ENCODE measurements at regions not wholly inside any gene's neighbourhood (a gene's known extent, or its start where the extent isn't known, plus 50 kb on each side); places are given as distances from the start of the nearest gene placed in this dataset.

DNA sequence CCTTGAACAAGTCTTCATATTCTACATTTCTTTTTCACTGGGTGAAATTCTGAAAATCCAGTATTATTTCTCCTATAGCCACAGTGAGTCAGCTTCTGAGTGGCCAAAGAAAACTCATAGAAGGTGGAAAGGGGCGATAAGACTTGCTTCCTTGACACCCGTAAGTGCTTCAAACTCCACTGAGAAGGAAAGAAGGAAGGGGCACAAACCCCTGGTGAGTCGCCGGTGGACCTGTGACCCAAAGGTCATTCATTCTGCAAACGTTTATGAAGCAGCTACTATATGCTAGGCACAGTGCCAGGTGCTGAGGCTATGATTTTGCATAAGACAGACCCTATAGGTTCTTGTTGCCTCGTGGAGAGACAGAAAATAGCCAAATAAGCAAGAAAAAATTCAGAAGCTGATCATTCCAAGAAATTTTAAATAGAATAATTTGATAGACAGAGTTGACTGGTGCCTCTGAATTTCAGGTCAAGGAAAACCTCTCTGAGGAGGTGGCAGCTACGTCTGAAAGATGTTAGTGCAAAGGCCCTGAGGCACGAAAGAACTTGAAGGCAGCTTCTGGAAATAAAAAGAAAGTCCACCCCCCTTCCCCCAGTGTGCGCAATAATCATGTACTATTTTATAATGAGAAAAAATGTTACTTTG, 118.2 kb downstream of the CD24 start:
- Histone ChIP-seq H3K27ac (no peak overlapping the region), H3K4me2 (no peak overlapping the region), H2AFZ (no peak overlapping the region), H4K20me1 (ENCODE audit: insufficient read depth, poor library complexity, severe bottlenecking) (no peaks in the 10 kb centered on the region), H3K4me3 (no peak overlapping the region), H3K9me3 (ENCODE audit: low read depth) (no peaks in the 10 kb centered on the region), H3K36me3 (replicated peaks; ENCODE audit: insufficient read depth, low read depth) (no peaks in the 10 kb centered on the region), H3K9me2 (replicated peaks; ENCODE audit: insufficient read depth) (no peaks in the 10 kb centered on the region), H3K4me1 (ENCODE audit: insufficient read depth) (peaks cover 10% of the 10 kb centered on the region), H3K79me2 (no peaks in the 10 kb centered on the region), H3K27me3 (no peaks in the 10 kb centered on the region)
- WGBS (ENCODE audit: low lambda C conversion rate, missing lambda C conversion rate) = 87% methylated on average over 9 of the region's 9 CpGs
- TF ChIP-seq EZH2 (IDR thresholded peaks at IDR 0.05; ENCODE audit: borderline replicate concordance) (no peak), EZH2phosphoT487 (IDR thresholded peaks at IDR 0.05; ENCODE audit: low read depth, severe bottlenecking, unreplicated experiment) (no peak)
- TF ChIP-seq, protein P1, sequence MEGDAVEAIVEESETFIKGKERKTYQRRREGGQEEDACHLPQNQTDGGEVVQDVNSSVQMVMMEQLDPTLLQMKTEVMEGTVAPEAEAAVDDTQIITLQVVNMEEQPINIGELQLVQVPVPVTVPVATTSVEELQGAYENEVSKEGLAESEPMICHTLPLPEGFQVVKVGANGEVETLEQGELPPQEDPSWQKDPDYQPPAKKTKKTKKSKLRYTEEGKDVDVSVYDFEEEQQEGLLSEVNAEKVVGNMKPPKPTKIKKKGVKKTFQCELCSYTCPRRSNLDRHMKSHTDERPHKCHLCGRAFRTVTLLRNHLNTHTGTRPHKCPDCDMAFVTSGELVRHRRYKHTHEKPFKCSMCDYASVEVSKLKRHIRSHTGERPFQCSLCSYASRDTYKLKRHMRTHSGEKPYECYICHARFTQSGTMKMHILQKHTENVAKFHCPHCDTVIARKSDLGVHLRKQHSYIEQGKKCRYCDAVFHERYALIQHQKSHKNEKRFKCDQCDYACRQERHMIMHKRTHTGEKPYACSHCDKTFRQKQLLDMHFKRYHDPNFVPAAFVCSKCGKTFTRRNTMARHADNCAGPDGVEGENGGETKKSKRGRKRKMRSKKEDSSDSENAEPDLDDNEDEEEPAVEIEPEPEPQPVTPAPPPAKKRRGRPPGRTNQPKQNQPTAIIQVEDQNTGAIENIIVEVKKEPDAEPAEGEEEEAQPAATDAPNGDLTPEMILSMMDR (IDR thresholded peaks at IDR 0.05; ENCODE audit: poor library complexity) = no peak
- DNase-seq (ENCODE audit: low spot score) = no peak

DNA sequence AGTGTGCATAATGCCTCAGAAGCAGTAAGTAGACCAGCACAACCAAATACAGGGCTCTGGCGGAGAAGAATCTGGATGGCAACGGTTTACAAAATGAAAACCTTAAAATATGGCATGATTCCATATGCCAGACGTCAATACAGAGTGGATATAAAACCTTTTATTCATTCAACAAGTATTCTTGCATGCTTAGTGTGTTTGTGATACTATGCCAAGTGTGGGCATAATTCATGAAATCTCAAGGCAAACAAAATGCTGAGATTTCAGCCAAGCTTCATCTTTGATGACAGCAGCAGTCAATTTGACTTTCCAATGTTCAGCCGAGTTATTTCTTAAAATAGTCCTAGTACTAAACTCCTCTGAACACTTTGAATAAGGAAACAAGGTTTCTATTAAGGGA, 119.4 kb downstream of the CD24 start:
- H3K4me3 ChIP-seq = no peak overlapping the region
- 85% methylated on average over 4 of the region's 4 CpGs for WGBS (ENCODE audit: low lambda C conversion rate, missing lambda C conversion rate)
- H3K79me2 ChIP-seq = no peaks in the 10 kb centered on the region
- H3K27ac ChIP-seq = no peak overlapping the region
- H2AFZ ChIP-seq = no peak overlapping the region
- no peaks in the 10 kb centered on the region for H3K9me2 ChIP-seq (replicated peaks; ENCODE audit: insufficient read depth)
- no peaks in the 10 kb centered on the region for H4K20me1 ChIP-seq (ENCODE audit: insufficient read depth, poor library complexity, severe bottlenecking)
- H3K36me3 ChIP-seq (replicated peaks; ENCODE audit: insufficient read depth, low read depth) = no peaks in the 10 kb centered on the region
- peaks cover 10% of the 10 kb centered on the region for H3K4me1 ChIP-seq (ENCODE audit: insufficient read depth)
- no peaks in the 10 kb centered on the region for H3K27me3 ChIP-seq
- no peak for DNase-seq (ENCODE audit: low spot score)
- H3K4me2 ChIP-seq = no peak overlapping the region
- TF ChIP-seq, protein P1 (IDR thresholded peaks at IDR 0.05; ENCODE audit: poor library complexity) = no peak
- TF ChIP-seq EZH2phosphoT487 (IDR thresholded peaks at IDR 0.05; ENCODE audit: low read depth, severe bottlenecking, unreplicated experiment) = no peak
- TF ChIP-seq EZH2 (IDR thresholded peaks at IDR 0.05; ENCODE audit: borderline replicate concordance) = no peak
- no peaks in the 10 kb centered on the region for H3K9me3 ChIP-seq (ENCODE audit: low read depth)

DNA sequence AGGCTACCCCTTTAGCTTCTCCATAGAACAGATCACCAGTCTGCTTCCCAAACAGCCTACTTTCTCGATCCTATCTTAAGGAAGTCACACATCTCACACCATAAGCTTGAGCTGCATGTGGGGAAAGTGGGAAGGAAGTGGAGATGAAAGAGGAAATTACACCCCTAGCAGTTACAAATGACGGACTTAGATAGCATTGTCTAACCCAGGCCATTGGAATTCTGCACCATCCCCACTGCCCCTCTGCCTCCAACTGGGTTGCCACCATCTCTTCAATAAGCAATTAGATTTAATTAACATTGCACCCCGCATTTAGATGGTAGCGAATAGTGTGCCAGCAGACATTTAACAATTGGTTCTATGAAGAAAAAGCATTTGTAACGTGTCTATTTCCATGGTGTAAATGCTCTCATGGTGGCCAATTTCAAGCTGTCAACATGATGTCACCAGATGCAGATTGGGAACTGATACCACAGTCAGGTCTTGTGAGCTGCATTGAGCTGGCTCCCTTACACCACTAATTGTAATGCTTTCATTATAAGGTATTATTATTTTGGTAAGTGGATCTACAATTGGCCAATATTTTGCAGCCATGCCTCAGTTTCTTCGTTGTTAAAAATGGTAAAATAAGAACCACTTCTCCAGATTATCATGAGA, 124.7 kb downstream of the CD24 start:
- H3K27ac ChIP-seq = no peak overlapping the region
- H3K9me2 ChIP-seq (replicated peaks; ENCODE audit: insufficient read depth) = no peaks in the 10 kb centered on the region
- H3K79me2 ChIP-seq = no peaks in the 10 kb centered on the region
- no peaks in the 10 kb centered on the region for H3K4me1 ChIP-seq (ENCODE audit: insufficient read depth)
- H3K9me3 ChIP-seq (ENCODE audit: low read depth) = no peaks in the 10 kb centered on the region
- H3K4me3 ChIP-seq = no peak overlapping the region
- no peaks in the 10 kb centered on the region for H4K20me1 ChIP-seq (ENCODE audit: insufficient read depth, poor library complexity, severe bottlenecking)
- WGBS (ENCODE audit: low lambda C conversion rate, missing lambda C conversion rate) = 75% methylated on average over 6 of the region's 6 CpGs
- H3K27me3 ChIP-seq = no peaks in the 10 kb centered on the region
- no peak overlapping the region for H2AFZ ChIP-seq
- no peak for DNase-seq (ENCODE audit: low spot score)
- H3K36me3 ChIP-seq (replicated peaks; ENCODE audit: insufficient read depth, low read depth) = no peaks in the 10 kb centered on the region
- no peak overlapping the region for H3K4me2 ChIP-seq
- TF ChIP-seq EZH2phosphoT487 (IDR thresholded peaks at IDR 0.05; ENCODE audit: low read depth, severe bottlenecking, unreplicated experiment) (no peak), EZH2 (IDR thresholded peaks at IDR 0.05; ENCODE audit: borderline replicate concordance) (no peak)
- TF ChIP-seq, protein P1 (IDR thresholded peaks at IDR 0.05; ENCODE audit: poor library complexity) = no peak
